Gastrocnemius medialis (tissue), 4 donors: ENCODE measurements at regions not wholly inside any gene's neighbourhood (a gene's known extent, or its start where the extent isn't known, plus 50 kb on each side); places are given as distances from the start of the nearest gene placed in this dataset.
"Not testable (repeated sequence)": the region's sequence is repeated elsewhere in the genome, so short reads cannot be mapped to it uniquely, and the experiment has no call there.

Experiments used
- ATAC-seq, 2 donors: fragments of 150-250 bp; one replicate each; pipeline ENCODE4 v1.9.1; 2016
- DNase-seq, 2 donors: peaks; one replicate each; pipeline ENCODE4 v3.0.0-alpha.2; 2019
- H3K27ac ChIP-seq, 4 donors: fragments of 200-600 bp; sonication (generic); 1 replicate in 1 of 4; 2 replicates in 3 of 4; pipeline ENCODE4 v1.5.1; 2016 to 2018; ENCODE audit warnings: mild to moderate bottlenecking in 2 of 4, moderate library complexity in 1 of 4
- H3K27me3 ChIP-seq, 3 donors: fragments of 200-600 bp; sonication (generic) in 2 of 3; 1 replicate in 1 of 3; 2 replicates in 2 of 3; pipeline versions ENCODE4 v1.5.1 to v1.6.0; 2016 to 2019; ENCODE audit warnings: mild to moderate bottlenecking in 1 of 3, moderate library complexity in 1 of 3
- H3K36me3 ChIP-seq, 2 donors: fragments of 200-600 bp; sonication (generic) in 1 of 2; one replicate each; pipeline ENCODE4 v1.5.1; 2017 to 2018
- H3K4me1 ChIP-seq, 2 donors: fragments of 200-600 bp; sonication (generic) in 1 of 2; one replicate each; pipeline ENCODE4 v1.5.1; 2016 to 2017; ENCODE audit warnings: mild to moderate bottlenecking in 2 of 2
- H3K4me3 ChIP-seq, 4 donors: fragments of 200-600 bp; sonication (generic) in 3 of 4; 1 replicate in 1 of 4; 2 replicates in 3 of 4; pipeline ENCODE4 v1.5.1; 2016 to 2019; ENCODE audit warnings: mild to moderate bottlenecking in 2 of 4
- H3K9me3 ChIP-seq, 3 donors: fragments of 200-600 bp; sonication (generic) in 2 of 3; 1 replicate in 1 of 3; 2 replicates in 2 of 3; pipeline ENCODE4 v1.5.1; 2016 to 2019
- CTCF ChIP-seq, 5 experiments: fragments of 450-650 bp in 3 of 5; fragments of 200-600 bp in 2 of 5; sonication (generic) in 2 of 5; IDR thresholded peaks in 4 of 5; conservative IDR thresholded peaks in 1 of 5; 1 replicate in 4 of 5; 2 replicates in 1 of 5; pipeline ENCODE4 v1.5.1; 2016 to 2019; ENCODE audit warnings: antibody characterized with exemption in 5 of 5, mild to moderate bottlenecking in 3 of 5, moderate library complexity in 3 of 5
- POLR2A ChIP-seq, 2 donors: fragments of 450-650 bp; IDR thresholded peaks; one replicate each; pipeline ENCODE4 v1.6.1; 2017; ENCODE audit warnings: antibody characterized with exemption in 2 of 2, mild to moderate bottlenecking in 2 of 2, moderate library complexity in 2 of 2
- in situ Hi-C, 4 donors: fragments of 200-750 bp; cut with MboI; loops; one replicate each; pipeline versions ENCODE4 v1.15.0 to v1.8.0; 2017; ENCODE audit warnings: low sequenced_read_pairs in 4 of 4
- intact Hi-C: fragments of 100-400 bp; cut with DNase I; formaldehyde crosslinking; loops from one replicate; pipeline ENCODE4 v1.15.1; 2023; ENCODE audit warnings: low total_unique reads

GRCh38 chr6:11309947-11310665 is 77.6 kb upstream of the NEDD9 start:
- ATAC-seq (no peak), DNase-seq (no peak)
- H3K36me3 ChIP-seq, result no peaks in the 10 kb centered on the region
- no peak overlapping the region for H3K4me3 ChIP-seq
- H3K9me3 ChIP-seq, result no peaks in the 10 kb centered on the region
- no peak overlapping the region for H3K27ac ChIP-seq
- in situ Hi-C loops, result no loop called here
- intact Hi-C loops, result no loop called here
- TF ChIP-seq CTCF (IDR thresholded peaks at IDR 0.05 in 4 of 5, conservative IDR thresholded peaks at IDR 0.05 in 1 of 5) (no peak), POLR2A (IDR thresholded peaks at IDR 0.05) (no peak)
- no peaks in the 10 kb centered on the region for H3K27me3 ChIP-seq
- H3K4me1 ChIP-seq, result no peaks in the 10 kb centered on the region

GRCh38 chr6:11307226-11307625 is 74.8 kb upstream of the NEDD9 start:
- no peak for DNase-seq
- intact Hi-C loops, result no loop called here
- no peak overlapping the region for H3K27ac ChIP-seq
- H3K27me3 ChIP-seq, result no peaks in the 10 kb centered on the region
- H3K36me3 ChIP-seq, result no peaks in the 10 kb centered on the region
- no peaks in the 10 kb centered on the region for H3K9me3 ChIP-seq
- TF ChIP-seq POLR2A (IDR thresholded peaks at IDR 0.05) (no peak), CTCF (IDR thresholded peaks at IDR 0.05 in 4 of 5, conservative IDR thresholded peaks at IDR 0.05 in 1 of 5) (no peak)
- no peak for ATAC-seq
- no peaks in the 10 kb centered on the region for H3K4me1 ChIP-seq
- in situ Hi-C loops, result no loop called here
- H3K4me3 ChIP-seq, result no peak overlapping the region

GRCh38 chr6:11304946-11305345 is 72.5 kb upstream of the NEDD9 start:
- Histone ChIP-seq H3K36me3 (no peaks in the 10 kb centered on the region), H3K27me3 (no peaks in the 10 kb centered on the region), H3K4me3 (no peak overlapping the region), H3K27ac (no peak overlapping the region), H3K9me3 (no peaks in the 10 kb centered on the region), H3K4me1 (no peaks in the 10 kb centered on the region)
- intact Hi-C loops (no loop called here), in situ Hi-C loops (no loop called here)
- ATAC-seq (no peak), DNase-seq (no peak)
- TF ChIP-seq POLR2A (IDR thresholded peaks at IDR 0.05) (no peak), CTCF (IDR thresholded peaks at IDR 0.05 in 4 of 5, conservative IDR thresholded peaks at IDR 0.05 in 1 of 5) (no peak)

GRCh38 chr6:11299876-11300428 is 67.5 kb upstream of the NEDD9 start:
- H3K9me3 ChIP-seq, in situ Hi-C loops, H3K36me3 ChIP-seq, ATAC-seq, H3K27ac ChIP-seq, H3K4me1 ChIP-seq, DNase-seq, H3K27me3 ChIP-seq, H3K4me3 ChIP-seq, intact Hi-C loops: not testable (repeated sequence)

- in situ Hi-C loops, ATAC-seq, H3K4me3 ChIP-seq, DNase-seq, H3K4me1 ChIP-seq, H3K27ac ChIP-seq, H3K36me3 ChIP-seq, H3K9me3 ChIP-seq, H3K27me3 ChIP-seq, intact Hi-C loops: not testable (repeated sequence)
Observed at GRCh38 chr6:11299421-11299784, 66.9 kb upstream of the NEDD9 start.
